GM12892 (cell line): ENCODE measurements at regions not wholly inside any gene's neighbourhood (a gene's known extent, or its start where the extent isn't known, plus 50 kb on each side); places are given as distances from the start of the nearest gene placed in this dataset.

Experiments
- POLR2A ChIP-seq: IDR thresholded peaks from 2 replicates; pipeline ENCODE4 v1.6.1; 2011; ENCODE audit warnings: low read depth, low read length, control low read depth
- POLR2AphosphoS5 ChIP-seq: IDR thresholded peaks from 2 replicates; pipeline ENCODE4 v1.6.1; 2011; ENCODE audit warnings: low read depth, low read length, control low read depth

- TF ChIP-seq POLR2A (no peak), POLR2AphosphoS5 (no peak)
Measured at GRCh38 chr22:48055185-48055584, 1292.7 kb downstream of the TBC1D22A start.
